Activated B cell treated with CpG ODN at 0.5 μM for 24 hours (primary cell): ENCODE measurements at regions not wholly inside any gene's neighbourhood (a gene's known extent, or its start where the extent isn't known, plus 50 kb on each side); places are given as distances from the start of the nearest gene placed in this dataset.

Experiments used
- ATAC-seq: fragments of 200-7000 bp; cut with Tn5 transposase; one replicate; pipeline ENCODE4 v1.10.0; 2021; ENCODE audit warnings: low read depth, mild to moderate bottlenecking, moderate library complexity
- CTCF ChIA-PET: fragments of 350-600 bp; sonication (Branson Sonifier 250); formaldehyde crosslinking; loops from one replicate; lab custom pipeline; 2021; ENCODE audit warnings: antibody characterized with exemption; lab: Charles Lee
- POLR2A ChIA-PET: fragments of 350-600 bp; sonication (Branson Sonifier 250); formaldehyde crosslinking; loops from one replicate; lab custom pipeline; 2021; ENCODE audit warnings: antibody characterized with exemption; lab: Charles Lee
- DNase-seq: peaks from one replicate; pipeline ENCODE4 v3.0.0; 2022
- H3K27ac Mint-ChIP-seq: one replicate; pipeline ENCODE4 v1.8.0; 2020; ENCODE audit warnings: mixed read lengths
- H3K27me3 Mint-ChIP-seq: one replicate; pipeline ENCODE4 v1.8.0; 2021; ENCODE audit warnings: mixed read lengths
- H3K36me3 Mint-ChIP-seq: one replicate; pipeline ENCODE4 v1.8.0; 2021; ENCODE audit warnings: low read depth, mixed read lengths
- H3K4me1 Mint-ChIP-seq: one replicate; pipeline ENCODE4 v1.8.0; 2021; ENCODE audit warnings: mixed read lengths
- H3K4me3 Mint-ChIP-seq: one replicate; pipeline ENCODE4 v1.8.0; 2020; ENCODE audit warnings: mild to moderate bottlenecking, mixed read lengths
- H3K9me3 Mint-ChIP-seq: one replicate; pipeline ENCODE4 v1.8.0; 2020; ENCODE audit warnings: mixed read lengths
- CTCF ChIP-seq: fragments of 200-600 bp; IDR thresholded peaks from one replicate; pipeline ENCODE4 v1.8.0; 2022; ENCODE audit warnings: antibody characterized with exemption, mild to moderate bottlenecking
- intact Hi-C: fragments of 100-400 bp; cut with micrococcal nuclease; formaldehyde crosslinking; loops from one replicate; pipeline ENCODE4 v1.15.1; 2024

GRCh38 chr6:81977486-81977885 lies 225.0 kb upstream of the TENT5A start:
- no peak for TF ChIP-seq CTCF
- intact Hi-C loops, result no loop called here
- CTCF ChIA-PET, result no interaction called here

GRCh38 chr6:81969814-81970213 lies 217.3 kb upstream of the TENT5A start:
- no peak for TF ChIP-seq CTCF
- H3K27ac Mint-ChIP-seq, result no peak overlapping the region
- no peak for ATAC-seq
- no peaks in the 10 kb centered on the region for H3K36me3 Mint-ChIP-seq
- intact Hi-C loops, result no loop called here
- POLR2A ChIA-PET, result no interaction called here
- no peak for DNase-seq
- no peaks in the 10 kb centered on the region for H3K27me3 Mint-ChIP-seq
- no peak overlapping the region for H3K4me3 Mint-ChIP-seq
- CTCF ChIA-PET, result no interaction called here
- no peaks in the 10 kb centered on the region for H3K4me1 Mint-ChIP-seq
- H3K9me3 Mint-ChIP-seq, result peaks cover 5% of the 10 kb centered on the region

More at GRCh38 chr6:81977486-81977885, 225.0 kb upstream of the TENT5A start:
- H3K36me3 Mint-ChIP-seq, result no peaks in the 10 kb centered on the region
- ATAC-seq, result no peak
- H3K27me3 Mint-ChIP-seq, result no peaks in the 10 kb centered on the region
- H3K4me3 Mint-ChIP-seq, result no peak overlapping the region
- DNase-seq, result no peak
- H3K9me3 Mint-ChIP-seq, result peaks cover 7% of the 10 kb centered on the region
- POLR2A ChIA-PET, result no interaction called here
- H3K27ac Mint-ChIP-seq, result no peak overlapping the region
- peaks cover 2% of the 10 kb centered on the region for H3K4me1 Mint-ChIP-seq

GRCh38 chr6:81969011-81969410 lies 216.5 kb upstream of the TENT5A start:
- no peak for TF ChIP-seq CTCF
- ChIA-PET POLR2A (no interaction called here), CTCF (no interaction called here)
- Mint-ChIP-seq H3K4me1 (no peaks in the 10 kb centered on the region), H3K4me3 (no peak overlapping the region), H3K9me3 (peaks cover 4% of the 10 kb centered on the region), H3K36me3 (no peaks in the 10 kb centered on the region), H3K27me3 (no peaks in the 10 kb centered on the region), H3K27ac (no peak overlapping the region)
- intact Hi-C loops, result no loop called here
- no peak for ATAC-seq
- DNase-seq, result no peak

GRCh38 chr6:81966968-81967367 lies 214.5 kb upstream of the TENT5A start:
- TF ChIP-seq CTCF, result no peak
- no peak overlapping the region for H3K4me3 Mint-ChIP-seq
- ChIA-PET POLR2A (no interaction called here), CTCF (no interaction called here)
- H3K9me3 Mint-ChIP-seq, result no peaks in the 10 kb centered on the region
- intact Hi-C loops, result no loop called here
- H3K4me1 Mint-ChIP-seq, result no peaks in the 10 kb centered on the region
- no peaks in the 10 kb centered on the region for H3K27me3 Mint-ChIP-seq
- H3K36me3 Mint-ChIP-seq, result no peaks in the 10 kb centered on the region
- DNase-seq (no peak), ATAC-seq (no peak)
- no peak overlapping the region for H3K27ac Mint-ChIP-seq

GRCh38 chr6:81962198-81962597 lies 209.7 kb upstream of the TENT5A start:
- intact Hi-C loops, result no loop called here
- H3K4me1 Mint-ChIP-seq, result no peaks in the 10 kb centered on the region
- CTCF ChIA-PET, result no interaction called here
- H3K4me3 Mint-ChIP-seq, result no peak overlapping the region
- H3K9me3 Mint-ChIP-seq, result no peaks in the 10 kb centered on the region
- POLR2A ChIA-PET, result no interaction called here
- no peak for TF ChIP-seq CTCF
- H3K27ac Mint-ChIP-seq, result no peak overlapping the region
- ATAC-seq (no peak), DNase-seq (no peak)
- no peaks in the 10 kb centered on the region for H3K36me3 Mint-ChIP-seq
- no peaks in the 10 kb centered on the region for H3K27me3 Mint-ChIP-seq
